LNCaP clone FGC (cell line): ENCODE measurements at regions not wholly inside any gene's neighbourhood (a gene's known extent, or its start where the extent isn't known, plus 50 kb on each side); places are given as distances from the start of the nearest gene placed in this dataset.

Experiments
- DNase-seq: peaks from one replicate; pipeline ENCODE4 v3.0.0-alpha.2; 2011; ENCODE audit warnings: low read depth
- H3K4me3 ChIP-seq: 2 replicates; pipeline ENCODE4 v1.5.1; 2011; ENCODE audit warnings: mild to moderate bottlenecking, low read depth, low read length, control low read depth
- TF ChIP-seq, protein P1 (sequence below): IDR thresholded peaks from 2 replicates; pipeline ENCODE4 v1.5.1; 2012; ENCODE audit warnings: mild to moderate bottlenecking; ENCODE audit not compliant: control insufficient read depth, insufficient read depth; ENCODE audit errors: extremely low read depth

- no peak for DNase-seq
- no peak overlapping the region for H3K4me3 ChIP-seq
- TF ChIP-seq, protein P1, sequence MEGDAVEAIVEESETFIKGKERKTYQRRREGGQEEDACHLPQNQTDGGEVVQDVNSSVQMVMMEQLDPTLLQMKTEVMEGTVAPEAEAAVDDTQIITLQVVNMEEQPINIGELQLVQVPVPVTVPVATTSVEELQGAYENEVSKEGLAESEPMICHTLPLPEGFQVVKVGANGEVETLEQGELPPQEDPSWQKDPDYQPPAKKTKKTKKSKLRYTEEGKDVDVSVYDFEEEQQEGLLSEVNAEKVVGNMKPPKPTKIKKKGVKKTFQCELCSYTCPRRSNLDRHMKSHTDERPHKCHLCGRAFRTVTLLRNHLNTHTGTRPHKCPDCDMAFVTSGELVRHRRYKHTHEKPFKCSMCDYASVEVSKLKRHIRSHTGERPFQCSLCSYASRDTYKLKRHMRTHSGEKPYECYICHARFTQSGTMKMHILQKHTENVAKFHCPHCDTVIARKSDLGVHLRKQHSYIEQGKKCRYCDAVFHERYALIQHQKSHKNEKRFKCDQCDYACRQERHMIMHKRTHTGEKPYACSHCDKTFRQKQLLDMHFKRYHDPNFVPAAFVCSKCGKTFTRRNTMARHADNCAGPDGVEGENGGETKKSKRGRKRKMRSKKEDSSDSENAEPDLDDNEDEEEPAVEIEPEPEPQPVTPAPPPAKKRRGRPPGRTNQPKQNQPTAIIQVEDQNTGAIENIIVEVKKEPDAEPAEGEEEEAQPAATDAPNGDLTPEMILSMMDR: no peak
Observed at GRCh38 chr10:33387720-33388119, 53.3 kb upstream of the NRP1 start.

DNA sequence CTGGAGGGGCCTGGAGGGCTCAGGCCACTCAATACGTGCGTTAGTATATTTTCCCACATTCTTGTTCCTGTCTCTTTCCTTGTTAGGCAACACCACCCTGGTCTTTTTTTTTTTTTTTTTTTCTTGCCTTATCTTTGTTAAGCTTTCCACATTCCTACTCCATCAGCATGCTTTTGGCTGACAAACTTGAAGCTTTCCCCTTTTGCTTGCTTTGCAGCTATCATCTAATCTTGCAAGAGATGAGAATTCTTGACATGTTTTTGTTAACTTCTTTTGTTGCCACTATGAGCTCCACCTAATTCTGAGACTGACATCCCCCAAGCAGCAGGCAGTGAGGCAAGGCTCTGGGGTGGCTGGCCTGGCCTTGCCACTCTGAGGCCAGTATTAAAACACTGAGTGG lies 52.5 kb upstream of the NRP1 start:
- DNase-seq: no peak
- no peak overlapping the region for H3K4me3 ChIP-seq
- TF ChIP-seq, protein P1: no peak

DNA sequence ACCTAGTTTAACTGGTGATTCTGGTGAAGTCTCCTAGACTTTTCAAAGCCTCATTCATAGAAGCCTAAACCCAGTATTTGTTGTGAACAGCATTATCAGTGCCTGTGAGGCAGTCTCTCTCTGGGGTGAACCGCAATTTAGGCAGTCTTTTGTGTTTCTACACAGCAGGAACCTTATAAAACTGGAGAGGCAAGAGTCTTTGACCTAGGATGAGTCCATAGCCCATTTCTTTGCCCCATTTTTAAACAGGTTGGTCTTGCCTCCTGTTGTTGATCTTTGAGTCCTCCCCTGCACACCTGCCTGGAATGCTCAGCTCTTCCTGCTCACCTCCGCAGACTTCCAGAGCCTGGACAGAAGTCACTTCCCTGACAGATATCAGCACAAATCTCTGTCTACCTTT lies 51.2 kb upstream of the NRP1 start:
- TF ChIP-seq, protein P1: no peak
- no peak overlapping the region for H3K4me3 ChIP-seq
- no peak for DNase-seq

DNA sequence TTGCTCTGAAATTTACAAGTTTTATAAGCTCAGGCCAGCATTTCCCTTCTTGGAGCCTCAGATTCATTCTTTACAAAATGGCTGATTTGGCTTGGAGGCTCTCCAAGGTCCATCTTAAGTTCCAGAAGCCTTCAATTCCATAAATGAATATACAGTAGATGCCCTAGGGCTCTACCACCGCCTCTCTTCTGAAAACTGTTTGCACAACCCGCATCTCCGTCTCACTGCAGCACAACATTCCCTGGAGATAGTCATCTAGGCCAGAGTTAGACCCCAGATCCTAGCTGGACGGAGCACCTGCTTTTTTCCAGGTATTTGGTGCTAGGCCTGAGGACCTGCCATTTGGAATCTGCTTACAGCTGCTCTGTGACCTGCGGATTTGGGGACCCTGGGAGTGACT lies 50.5 kb upstream of the NRP1 start:
- DNase-seq: no peak
- H3K4me3 ChIP-seq: no peak overlapping the region
- TF ChIP-seq, protein P1: no peak
